C4-2B (cell line): ENCODE measurements at regions not wholly inside any gene's neighbourhood (a gene's known extent, or its start where the extent isn't known, plus 50 kb on each side); places are given as distances from the start of the nearest gene placed in this dataset.

Source experiments
- H3K27ac ChIP-seq: fragments of 450-650 bp; 2 replicates; pipeline ENCODE4 v1.5.1; 2017
- CTCF ChIP-seq: fragments of 450-650 bp; conservative IDR thresholded peaks from 2 replicates; pipeline ENCODE4 v1.5.1; 2017; ENCODE audit warnings: mild to moderate bottlenecking
- ZFX ChIP-seq: fragments of 450-650 bp; IDR thresholded peaks from 2 replicates; pipeline ENCODE4 v1.6.1; 2017

GRCh38 chr9:22919423-22919822 lies 472.8 kb downstream of the DMRTA1 start:
- TF ChIP-seq CTCF (no peak), ZFX (no peak)

DNA sequence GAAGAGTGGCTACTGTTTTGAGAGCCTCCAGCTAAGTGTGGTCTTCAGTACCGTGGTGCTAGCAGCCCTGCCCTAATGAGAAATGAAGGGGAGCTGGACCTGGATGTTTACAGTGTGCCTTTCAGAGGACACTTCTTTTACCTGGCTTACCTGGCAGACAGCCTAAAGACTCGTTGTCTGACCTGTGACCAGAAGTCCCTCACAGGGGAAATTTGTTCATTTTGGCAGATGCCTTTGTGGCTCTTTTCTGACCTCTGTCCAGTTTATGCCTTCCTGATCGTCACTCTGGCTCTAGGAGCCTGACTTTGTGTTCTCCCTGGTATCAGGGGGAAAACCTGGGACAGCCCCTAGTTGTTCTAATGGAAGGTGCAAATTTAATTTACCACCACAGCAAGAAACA lies 475.1 kb downstream of the DMRTA1 start:
- TF ChIP-seq CTCF: no peak
- TF ChIP-seq ZFX: no peak
- H3K27ac ChIP-seq: no peak overlapping the region

More at GRCh38 chr9:22919423-22919822, 472.8 kb downstream of the DMRTA1 start:
- no peak overlapping the region for H3K27ac ChIP-seq

DNA sequence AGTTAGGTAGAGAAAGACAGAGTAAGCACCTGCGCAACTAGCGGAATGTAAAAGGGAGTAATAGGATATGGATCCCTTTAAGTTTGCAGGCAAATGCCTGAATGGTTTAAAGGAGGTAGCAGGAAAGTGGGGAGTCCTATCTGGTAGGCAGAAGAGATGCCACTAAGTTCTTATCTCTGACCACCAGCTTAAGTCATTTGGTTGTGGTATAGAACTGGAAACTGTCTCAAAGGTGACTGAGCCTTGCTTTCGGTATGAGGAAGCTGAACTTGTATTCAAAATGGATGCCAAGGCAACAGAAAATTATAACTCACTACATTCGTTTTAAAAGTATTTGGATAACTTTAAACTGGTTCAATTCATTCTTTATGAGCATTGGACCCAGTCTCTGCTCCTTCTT lies 475.6 kb downstream of the DMRTA1 start:
- no peak overlapping the region for H3K27ac ChIP-seq
- no peak for TF ChIP-seq CTCF
- no peak for TF ChIP-seq ZFX

GRCh38 chr9:22954550-22954949 lies 507.9 kb downstream of the DMRTA1 start:
- H3K27ac ChIP-seq: no peak overlapping the region
- no peak for TF ChIP-seq CTCF
- TF ChIP-seq ZFX: no peak

DNA sequence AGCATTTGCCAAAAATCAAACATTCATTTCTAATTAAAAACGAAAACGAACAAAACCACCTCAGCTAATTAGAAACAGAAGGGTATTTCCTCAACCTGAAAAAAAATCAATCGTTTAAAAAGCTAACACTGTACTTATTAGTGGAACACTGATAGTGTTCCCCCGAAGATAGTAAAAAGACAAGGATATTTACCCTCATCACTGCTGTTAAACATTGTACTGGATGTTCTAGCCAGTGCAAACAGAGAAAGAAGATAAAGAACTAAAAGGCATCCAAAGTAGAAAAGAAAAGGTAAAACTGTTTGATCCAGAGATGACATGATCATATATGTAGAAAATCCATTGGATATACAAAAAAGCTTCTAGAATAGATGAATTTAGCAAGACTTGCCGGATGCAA lies 508.3 kb downstream of the DMRTA1 start:
- no peak for TF ChIP-seq ZFX
- TF ChIP-seq CTCF: no peak
- peak overlapping the region; percentile 90 for H3K27ac ChIP-seq

GRCh38 chr9:22969350-22969979 lies 522.8 kb downstream of the DMRTA1 start:
- no peak overlapping the region for H3K27ac ChIP-seq
- TF ChIP-seq ZFX: no peak
- TF ChIP-seq CTCF: no peak

DNA sequence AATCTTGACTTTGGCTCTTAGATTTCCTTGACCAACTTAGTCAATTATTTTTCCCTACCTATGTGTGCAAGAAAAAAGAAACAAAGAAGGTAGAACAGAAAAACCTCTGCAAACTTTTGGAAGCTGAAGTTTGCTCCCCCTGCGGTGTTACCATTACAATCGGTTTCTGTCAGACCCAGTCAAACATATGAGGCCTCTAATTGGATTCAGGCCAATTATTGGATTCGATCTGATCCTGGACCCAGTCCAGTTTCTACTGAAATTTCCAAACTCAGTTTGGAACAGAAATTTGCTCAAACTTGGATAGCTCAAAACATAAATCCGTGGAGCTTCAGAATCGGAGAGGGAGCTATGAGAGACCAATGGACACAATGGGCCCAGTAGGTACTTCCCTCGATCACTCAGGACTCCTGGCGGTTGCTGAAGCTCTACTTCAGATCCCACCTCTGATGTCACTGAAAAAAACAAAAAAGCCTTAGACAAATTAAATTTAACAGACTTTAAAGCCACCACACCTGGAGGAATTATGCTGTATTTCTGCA lies 523.9 kb downstream of the DMRTA1 start:
- H3K27ac ChIP-seq: no peak overlapping the region
- TF ChIP-seq CTCF (no peak), ZFX (no peak)
